Thymus (tissue), 11 donors: ENCODE measurements at regions not wholly inside any gene's neighbourhood (a gene's known extent, or its start where the extent isn't known, plus 50 kb on each side); places are given as distances from the start of the nearest gene placed in this dataset.

Experiments used
- DNase-seq, 9 donors: peaks; one replicate each; pipeline ENCODE4 v3.0.0-alpha.2; 2013; ENCODE audit warnings: low spot score in 9 of 9, low read depth in 6 of 9, missing footprints in 1 of 9
- H3K27ac ChIP-seq, 2 donors: one replicate each; pipeline ENCODE4 v1.5.1; 2013; ENCODE audit warnings: control low read depth in 1 of 2, low read depth in 1 of 2, low read length in 1 of 2, mild to moderate bottlenecking in 1 of 2, moderate library complexity in 1 of 2
- H3K27me3 ChIP-seq, 2 donors: one replicate each; pipeline ENCODE4 v1.5.1; 2013; ENCODE audit warnings: low read length in 1 of 2; ENCODE audit not compliant: control insufficient read depth in 2 of 2, insufficient read depth in 1 of 2
- H3K36me3 ChIP-seq, 2 donors: one replicate each; pipeline ENCODE4 v1.5.1; 2013; ENCODE audit warnings: low read length in 1 of 2, mild to moderate bottlenecking in 1 of 2, moderate library complexity in 1 of 2; ENCODE audit not compliant: control insufficient read depth in 2 of 2, insufficient read depth in 2 of 2
- H3K4me1 ChIP-seq, 2 donors: one replicate each; pipeline ENCODE4 v1.5.1; 2013; ENCODE audit warnings: low read length in 2 of 2; ENCODE audit not compliant: control insufficient read depth in 2 of 2, insufficient read depth in 2 of 2
- H3K4me3 ChIP-seq, 2 donors: one replicate each; pipeline ENCODE4 v1.5.1; 2013; ENCODE audit warnings: low read length in 2 of 2, control low read depth in 1 of 2, mild to moderate bottlenecking in 1 of 2
- H3K9me3 ChIP-seq, 2 donors: one replicate each; pipeline ENCODE4 v1.5.1; 2013; ENCODE audit warnings: low read length in 1 of 2, mild to moderate bottlenecking in 1 of 2; ENCODE audit not compliant: control insufficient read depth in 2 of 2, insufficient read depth in 1 of 2
- WGBS: extraction: QIAGEN DNeasy Blood & Tissue Kit; methylation state at CpG from one replicate; pipeline ENCODE4 v1.1.7; 2013; 5-methylcytosine and 5-hydroxymethylcytosine counted together
- donor health status: healthy.

- 92% methylated on average over 3 of the region's 3 CpGs for WGBS
- Histone ChIP-seq H3K27me3 (no peaks in the 10 kb centered on the region), H3K36me3 (no peaks in the 10 kb centered on the region), H3K9me3 (no peaks in the 10 kb centered on the region), H3K27ac (no peak overlapping the region), H3K4me1 (no peaks in the 10 kb centered on the region), H3K4me3 (no peak overlapping the region)
- no peak for DNase-seq
These were observed 51.3 kb upstream of the EIF2S2 start for GRCh38 chr20:34163307-34163706.

GRCh38 chr20:34164381-34164984 lies 52.4 kb upstream of the EIF2S2 start:
- Histone ChIP-seq H3K36me3 (no peaks in the 10 kb centered on the region), H3K27me3 (no peaks in the 10 kb centered on the region), H3K4me3 (no peak overlapping the region), H3K9me3 (no peaks in the 10 kb centered on the region), H3K4me1 (no peaks in the 10 kb centered on the region), H3K27ac (no peak overlapping the region)
- no peak for DNase-seq
- WGBS, result 97% methylated on average over 5 of the region's 5 CpGs

GRCh38 chr20:34165018-34165619 lies 53.1 kb upstream of the EIF2S2 start:
- Histone ChIP-seq H3K36me3 (no peaks in the 10 kb centered on the region), H3K4me3 (no peak overlapping the region), H3K27me3 (no peaks in the 10 kb centered on the region), H3K4me1 (no peaks in the 10 kb centered on the region), H3K27ac (no peak overlapping the region), H3K9me3 (no peaks in the 10 kb centered on the region)
- no peak for DNase-seq
- WGBS, result under 1% methylated on average over 2 of the region's 2 CpGs

GRCh38 chr20:34171640-34172039 lies 59.6 kb upstream of the EIF2S2 start:
- Histone ChIP-seq H3K9me3 (no peaks in the 10 kb centered on the region), H3K27me3 (no peaks in the 10 kb centered on the region), H3K27ac (no peak overlapping the region), H3K36me3 (no peaks in the 10 kb centered on the region), H3K4me3 (no peak overlapping the region), H3K4me1 (no peaks in the 10 kb centered on the region)
- DNase-seq, result no peak
- WGBS, result 95% methylated on average over 4 of the region's 4 CpGs

- no peaks in the 10 kb centered on the region for H3K27me3 ChIP-seq
- DNase-seq, result no peak
- no peak overlapping the region for H3K4me3 ChIP-seq
- H3K27ac ChIP-seq, result no peak overlapping the region
- H3K4me1 ChIP-seq, result no peaks in the 10 kb centered on the region
- H3K36me3 ChIP-seq, result no peaks in the 10 kb centered on the region
- no peaks in the 10 kb centered on the region for H3K9me3 ChIP-seq
- 84% methylated on average over 2 of the region's 2 CpGs for WGBS
These were observed 60.9 kb upstream of the EIF2S2 start for GRCh38 chr20:34172926-34173325.

- no peak for DNase-seq
- H3K27me3 ChIP-seq, result no peaks in the 10 kb centered on the region
- H3K27ac ChIP-seq, result no peak overlapping the region
- 89% methylated on average over 3 of the region's 3 CpGs for WGBS
- H3K9me3 ChIP-seq, result no peaks in the 10 kb centered on the region
- H3K4me1 ChIP-seq, result no peaks in the 10 kb centered on the region
- H3K36me3 ChIP-seq, result no peaks in the 10 kb centered on the region
- H3K4me3 ChIP-seq, result no peak overlapping the region
These were observed 63.0 kb upstream of the EIF2S2 start for GRCh38 chr20:34175079-34175478.

GRCh38 chr20:34175879-34176278 lies 63.8 kb upstream of the EIF2S2 start:
- Histone ChIP-seq H3K4me1 (no peaks in the 10 kb centered on the region), H3K9me3 (no peaks in the 10 kb centered on the region), H3K27ac (no peak overlapping the region), H3K27me3 (no peaks in the 10 kb centered on the region), H3K4me3 (no peak overlapping the region), H3K36me3 (no peaks in the 10 kb centered on the region)
- WGBS, result 90% methylated on average over 6 of the region's 6 CpGs
- no peak for DNase-seq

- WGBS, result 97% methylated on average over 3 of the region's 3 CpGs
These were observed 64.2 kb upstream of the ASIP start for GRCh38 chr20:34177052-34177451.

GRCh38 chr20:34179637-34180360 lies 61.4 kb upstream of the ASIP start:
- 89% methylated on average over 8 of the region's 8 CpGs for WGBS
- DNase-seq, result no peak
- H3K36me3 ChIP-seq, result no peaks in the 10 kb centered on the region
- H3K27ac ChIP-seq, result no peak overlapping the region
- no peaks in the 10 kb centered on the region for H3K27me3 ChIP-seq
- H3K4me3 ChIP-seq, result no peak overlapping the region
- no peaks in the 10 kb centered on the region for H3K9me3 ChIP-seq
- no peaks in the 10 kb centered on the region for H3K4me1 ChIP-seq

More at GRCh38 chr20:34177052-34177451, 64.2 kb upstream of the ASIP start:
- Histone ChIP-seq H3K4me1 (no peaks in the 10 kb centered on the region), H3K27ac (no peak overlapping the region), H3K36me3 (no peaks in the 10 kb centered on the region), H3K4me3 (no peak overlapping the region), H3K9me3 (no peaks in the 10 kb centered on the region), H3K27me3 (no peaks in the 10 kb centered on the region)
- DNase-seq, result no peak
